CD4-positive, alpha-beta T cell treated with Interferon alpha-2 for 1 hour (primary cell): ENCODE measurements at regions not wholly inside any gene's neighbourhood (a gene's known extent, or its start where the extent isn't known, plus 50 kb on each side); places are given as distances from the start of the nearest gene placed in this dataset.

Source experiments
- DNase-seq, 2 donors: peaks; one replicate each; pipeline ENCODE4 v3.0.0-alpha.2; 2020 to 2022

DNA sequence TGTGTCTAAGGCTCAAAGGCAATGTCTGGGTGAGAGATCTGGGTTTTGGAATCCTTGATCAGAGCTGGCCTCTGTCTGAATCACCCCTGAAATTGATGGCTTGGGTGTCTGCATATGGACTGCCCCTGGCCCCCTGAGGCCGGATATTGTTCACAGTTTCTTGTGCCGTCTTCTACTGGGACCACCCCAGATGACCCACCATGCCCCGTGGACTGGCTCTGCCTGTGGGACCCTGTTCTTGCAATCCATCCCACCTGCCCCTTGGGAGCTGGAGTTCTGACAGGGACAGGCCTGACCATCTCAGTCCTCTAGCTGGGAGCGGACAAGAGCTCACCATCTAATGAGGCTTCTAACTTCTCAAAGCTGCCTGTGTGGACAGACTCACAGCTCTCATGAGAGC lies 119.9 kb downstream of the FAM43A start:
- DNase-seq = no peak

GRCh38 chr3:194806991-194807630 lies 121.4 kb downstream of the FAM43A start:
- no peak for DNase-seq

DNA sequence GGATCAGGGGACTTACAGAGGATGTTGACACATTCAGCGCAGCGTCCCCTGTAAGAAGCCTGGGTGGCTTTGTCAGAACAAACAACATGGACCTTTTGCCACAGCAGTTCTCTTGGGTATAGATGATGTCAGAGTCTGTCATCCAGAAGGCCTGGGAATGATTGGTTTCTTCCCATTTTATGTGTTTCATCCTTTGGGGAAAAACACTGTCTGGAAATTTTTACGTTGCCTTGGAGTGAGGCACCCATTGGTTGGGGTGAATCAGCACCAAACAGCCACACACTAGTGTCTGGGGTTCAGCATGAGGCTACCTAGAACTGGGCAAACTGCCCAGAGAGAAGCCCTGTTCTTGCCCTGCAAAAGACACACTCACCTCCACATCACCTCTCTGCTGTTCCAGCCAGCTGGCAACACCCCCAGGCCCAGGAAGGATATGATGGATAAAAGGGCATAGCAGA lies 123.0 kb downstream of the FAM43A start:
- DNase-seq = no peak

DNA sequence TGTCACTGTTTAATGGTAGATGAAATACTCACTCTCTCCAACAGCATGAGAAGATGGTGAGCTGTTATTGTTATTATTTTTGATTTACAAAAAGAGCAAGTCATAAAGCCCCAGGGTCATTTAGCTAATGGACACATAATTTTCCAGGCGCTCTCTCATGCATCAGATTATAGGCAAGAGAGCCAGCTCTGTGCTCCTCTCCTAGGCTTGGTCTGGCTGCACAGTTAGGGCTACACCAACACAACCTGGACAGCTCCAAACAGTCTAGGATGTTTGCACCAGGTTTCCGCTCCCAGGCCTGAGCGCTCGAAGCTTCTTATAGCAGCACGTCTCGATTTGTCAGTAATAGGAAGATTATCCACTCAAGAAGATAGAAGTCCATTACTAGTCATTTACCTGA lies 123.7 kb downstream of the FAM43A start:
- no peak for DNase-seq

GRCh38 chr3:194810076-194810475 lies 124.4 kb downstream of the FAM43A start:
- DNase-seq = no peak

- no peak for DNase-seq
Measured at GRCh38 chr3:194811118-194811517, 125.4 kb downstream of the FAM43A start.

DNA sequence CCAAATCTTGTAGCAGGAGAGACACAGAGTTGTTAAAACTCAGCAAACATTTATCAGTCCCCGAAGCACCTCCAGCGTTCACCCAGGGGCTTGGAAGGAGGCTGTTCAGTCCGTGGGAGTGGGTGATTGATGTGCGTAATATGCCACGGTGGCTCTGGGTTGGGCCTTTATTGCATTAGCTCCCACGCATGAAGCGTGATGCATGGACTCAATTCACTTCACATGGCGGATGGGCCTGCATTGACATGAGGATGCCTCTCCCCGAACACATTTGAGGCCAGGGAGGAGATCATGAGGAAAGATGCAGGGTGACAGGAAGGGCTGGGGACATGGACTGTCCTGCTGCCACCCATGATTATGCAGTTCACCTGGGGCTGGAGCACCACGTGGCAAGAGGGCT lies 126.5 kb downstream of the FAM43A start:
- DNase-seq = no peak

- DNase-seq = no peak
Measured at GRCh38 chr3:194814878-194815357, 129.2 kb downstream of the FAM43A start.

DNA sequence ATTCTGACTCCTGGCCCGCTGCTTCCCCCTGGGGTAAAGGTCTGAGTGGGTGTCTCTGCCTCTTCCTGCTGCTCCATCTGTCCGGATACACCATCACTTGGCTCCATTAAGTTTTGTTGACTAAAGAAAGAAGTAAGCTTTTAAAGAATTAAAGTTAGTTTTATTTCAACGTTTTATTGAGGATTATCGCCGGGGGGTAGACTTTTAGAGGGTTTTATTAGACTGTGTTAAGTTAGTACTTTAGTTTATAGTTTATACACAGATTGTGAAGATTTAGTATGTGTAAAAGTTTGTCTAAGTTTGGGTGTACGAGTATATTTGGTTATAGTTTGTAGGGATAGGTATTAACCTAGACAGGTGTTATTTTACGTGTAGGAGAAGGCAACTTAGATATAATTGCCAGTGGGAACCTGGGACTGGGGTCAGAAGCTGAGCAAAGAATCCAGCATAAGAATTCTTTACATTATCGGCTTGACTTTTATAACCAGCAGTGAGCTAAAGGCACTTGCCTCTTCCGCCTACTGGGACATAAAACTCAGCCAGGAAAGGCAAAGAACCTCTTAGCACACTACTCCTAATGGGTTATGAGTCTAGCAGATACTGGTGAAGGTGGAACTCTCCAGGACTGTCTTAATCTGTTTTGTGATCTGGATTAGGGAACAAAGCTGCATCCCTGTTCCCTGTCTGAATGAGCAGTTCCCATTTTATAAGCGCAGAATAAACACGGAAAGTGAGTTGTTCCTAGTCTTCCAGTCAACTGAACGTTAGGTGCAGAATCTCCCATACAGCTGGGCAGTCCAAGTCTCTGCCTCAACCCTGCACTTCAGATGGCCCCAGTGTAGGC lies 131.3 kb downstream of the FAM43A start:
- no peak for DNase-seq

DNA sequence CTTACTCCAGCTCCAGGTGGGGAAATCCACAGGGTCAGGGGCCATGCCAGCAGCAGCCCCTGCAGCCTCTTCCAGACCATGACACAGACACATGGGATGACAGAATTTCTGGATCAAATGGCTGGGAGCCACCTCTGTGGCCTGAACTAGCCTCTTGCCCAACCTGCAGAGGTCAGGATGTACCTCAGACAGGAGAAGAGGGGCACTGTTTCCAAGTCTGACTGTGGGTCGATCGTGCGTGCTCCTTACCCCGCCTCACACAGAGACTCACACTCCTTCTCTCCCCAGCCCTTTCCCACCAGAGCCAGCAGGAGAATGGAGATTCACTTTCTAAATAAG lies 131.9 kb downstream of the FAM43A start:
- DNase-seq = no peak

DNA sequence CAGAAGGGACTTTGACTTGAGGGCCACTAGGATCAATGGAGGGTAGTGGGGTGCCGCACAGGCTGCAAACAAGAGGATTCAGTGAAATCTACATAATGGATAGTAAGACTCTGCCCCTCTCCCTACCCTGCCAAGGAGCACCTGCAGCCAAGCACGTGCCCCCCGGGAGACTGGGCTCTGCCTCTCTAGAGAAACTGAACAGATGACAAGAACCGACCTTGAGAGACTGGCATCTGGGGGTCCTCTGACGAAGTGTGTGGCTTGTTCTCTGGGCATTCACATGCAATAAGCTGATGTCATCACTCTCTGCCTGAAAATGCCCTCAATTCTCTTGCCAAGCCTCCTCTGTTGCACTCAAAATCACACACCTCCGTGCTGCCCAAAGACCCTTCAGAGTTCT lies 132.3 kb downstream of the FAM43A start:
- DNase-seq = no peak

GRCh38 chr3:194824100-194824499 lies 138.4 kb downstream of the FAM43A start:
- no peak for DNase-seq

GRCh38 chr3:194824701-194825111 lies 139.0 kb downstream of the FAM43A start:
- no peak for DNase-seq

GRCh38 chr3:194826594-194826993 lies 140.9 kb downstream of the FAM43A start:
- DNase-seq = no peak

DNA sequence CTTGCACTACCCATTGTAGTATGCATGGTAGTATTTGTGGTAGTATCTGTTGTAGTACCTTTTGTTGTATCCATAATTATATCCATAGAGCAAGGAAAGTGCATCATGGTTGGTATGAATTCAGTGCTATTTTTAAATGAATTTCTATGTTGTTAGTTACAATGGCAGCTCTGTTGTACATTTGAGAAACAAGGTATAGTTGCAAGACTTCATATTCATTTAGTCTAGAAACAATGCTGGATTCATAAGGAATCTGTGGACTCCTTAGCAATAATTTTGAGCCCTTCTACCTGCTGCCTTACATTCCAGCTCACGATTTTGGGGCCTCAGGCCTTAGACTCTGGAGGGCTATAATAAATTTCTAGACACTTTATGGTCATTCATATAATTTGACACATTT lies 141.8 kb downstream of the FAM43A start:
- DNase-seq = no peak

GRCh38 chr3:194828116-194828515 lies 142.4 kb downstream of the FAM43A start:
- DNase-seq = no peak

DNA sequence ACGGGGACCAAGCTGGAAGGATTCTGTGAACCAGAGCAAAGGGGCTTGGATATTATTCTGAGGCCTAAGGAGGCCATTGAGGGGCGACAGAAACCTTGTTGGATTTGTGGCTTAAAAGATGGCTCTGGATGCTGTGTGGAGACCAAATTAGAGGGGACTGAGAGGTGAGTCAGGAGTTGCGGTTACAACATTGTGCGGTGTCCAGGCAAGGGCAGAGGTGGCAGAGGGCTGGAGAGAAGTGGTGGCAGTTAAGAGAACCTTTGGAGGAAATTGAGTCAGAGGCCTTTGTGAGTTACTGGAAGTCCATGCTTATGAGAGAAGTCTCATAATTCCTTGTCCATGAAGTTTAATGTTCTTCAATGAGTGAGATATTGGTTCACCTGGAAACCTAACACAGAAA lies 143.2 kb downstream of the FAM43A start:
- DNase-seq = no peak

DNA sequence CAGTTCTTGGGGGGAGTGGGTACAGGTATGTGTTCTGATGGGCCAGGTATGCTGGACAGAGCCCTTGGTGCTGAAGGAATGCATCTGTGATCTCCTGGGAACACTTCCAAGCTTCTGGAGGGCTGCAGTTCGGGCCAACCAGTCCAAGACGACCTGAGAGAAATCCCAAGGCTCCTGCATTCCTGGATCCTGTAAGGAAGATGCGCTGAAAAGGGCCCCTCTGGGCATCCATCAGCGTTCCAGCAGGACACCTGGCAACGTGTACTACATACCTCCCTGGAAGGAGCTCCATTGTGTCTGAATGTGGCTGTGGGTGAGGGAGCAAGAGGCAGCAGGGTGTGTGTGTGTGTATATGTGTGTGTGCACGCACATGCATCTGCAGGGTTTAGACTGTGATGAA lies 144.7 kb downstream of the FAM43A start:
- DNase-seq = no peak

DNA sequence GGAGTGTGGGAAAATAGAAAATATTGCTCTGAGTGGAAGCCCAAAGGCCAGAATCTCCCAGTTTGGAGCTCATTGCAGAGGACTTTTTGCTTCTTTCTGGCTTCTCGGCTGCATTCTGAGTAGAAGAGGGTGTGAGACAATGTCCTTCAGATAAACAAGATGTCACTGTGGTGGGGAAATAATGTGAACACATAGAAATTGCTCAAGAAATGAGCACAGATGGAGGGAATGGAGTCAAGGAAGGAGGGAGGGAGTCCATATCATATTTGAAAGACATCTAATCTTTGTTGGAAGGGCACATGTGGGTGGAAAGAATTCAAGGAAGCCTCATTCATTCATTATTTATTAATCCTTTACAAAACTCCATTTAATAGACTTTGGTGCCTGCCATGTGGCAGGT lies 145.3 kb downstream of the FAM43A start:
- no peak for DNase-seq

GRCh38 chr3:194832346-194833104 lies 146.8 kb downstream of the FAM43A start:
- no peak for DNase-seq

DNA sequence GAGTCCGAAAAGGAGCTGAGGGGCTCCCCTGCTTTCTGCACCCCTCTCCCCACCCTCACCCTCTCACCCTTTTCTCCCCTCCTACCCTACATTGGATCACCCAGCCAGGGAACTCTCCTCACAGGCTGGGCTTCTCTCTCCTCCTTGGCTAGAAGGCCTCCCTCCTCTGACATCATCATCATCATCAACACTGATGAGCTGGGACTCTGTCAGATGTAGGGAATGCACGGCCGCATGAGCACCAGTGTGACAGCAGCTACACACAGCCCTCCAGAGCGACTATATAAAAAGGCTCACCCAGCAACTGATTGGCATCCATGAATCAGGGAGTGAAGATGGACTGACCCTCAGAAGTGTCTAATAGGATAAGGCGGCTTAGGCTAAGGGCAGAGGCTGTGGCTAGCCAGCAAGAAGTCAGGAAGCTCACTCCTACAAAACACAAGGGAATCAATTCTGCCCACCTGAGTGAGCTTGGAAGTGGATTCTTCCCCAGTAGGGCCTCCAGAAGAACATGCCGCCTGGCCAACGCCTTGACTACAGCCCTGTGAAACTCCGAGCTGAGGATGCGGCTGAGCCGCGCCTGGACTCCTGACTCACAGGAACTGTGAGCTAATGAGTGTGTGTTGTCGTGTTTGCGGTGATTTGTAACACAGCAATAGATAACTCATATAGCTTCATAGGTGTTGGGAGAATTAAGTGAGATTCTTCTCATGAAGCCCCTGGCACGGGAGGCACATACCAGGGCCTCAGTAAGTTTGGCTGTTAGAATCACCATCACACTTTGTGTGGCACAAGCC lies 147.6 kb downstream of the FAM43A start:
- DNase-seq = no peak

- DNase-seq = no peak
Measured at GRCh38 chr3:194836661-194837060, 151.0 kb downstream of the FAM43A start.
